Prostate gland (tissue), 2 donors: ENCODE measurements at regions not wholly inside any gene's neighbourhood (a gene's known extent, or its start where the extent isn't known, plus 50 kb on each side); places are given as distances from the start of the nearest gene placed in this dataset.

Experiments used
- CTCF ChIP-seq, 4 experiments: fragments of 200-600 bp in 2 of 4; fragments of 450-650 bp in 2 of 4; sonication (generic) in 2 of 4; IDR thresholded peaks; 1 replicate in 3 of 4; 2 replicates in 1 of 4; pipeline ENCODE4 v1.5.1; 2016 to 2019; ENCODE audit warnings: antibody characterized with exemption in 4 of 4, mild to moderate bottlenecking in 2 of 4, moderate library complexity in 2 of 4
- POLR2AphosphoS5 ChIP-seq: sonication (generic); formaldehyde crosslinking; IDR thresholded peaks from one replicate; pipeline ENCODE4 v1.6.1; 2017; ENCODE audit warnings: antibody characterized with exemption

GRCh38 chr4:117575850-117576249 lies 458.4 kb upstream of the NDST3 start:
- TF ChIP-seq POLR2AphosphoS5 (no peak), CTCF (IDR thresholded peaks at IDR 0.05) (no peak)
